NB4 (cell line): ENCODE measurements at regions not wholly inside any gene's neighbourhood (a gene's known extent, or its start where the extent isn't known, plus 50 kb on each side); places are given as distances from the start of the nearest gene placed in this dataset.

Experiments used
- POLR2A ChIP-seq: IDR thresholded peaks from 2 replicates; pipeline ENCODE4 v1.6.1; 2011; ENCODE audit warnings: mild to moderate bottlenecking; ENCODE audit not compliant: insufficient read length; ENCODE audit errors: extremely low read depth
- TF ChIP-seq, protein P1 (sequence below): IDR thresholded peaks from one replicate; pipeline ENCODE4 v1.5.1; 2012; ENCODE audit warnings: low read depth, low read length
- TF ChIP-seq, protein P2 (sequence below): IDR thresholded peaks from 2 replicates; pipeline ENCODE4 v1.6.1; 2011; ENCODE audit warnings: low read depth, low read length

DNA sequence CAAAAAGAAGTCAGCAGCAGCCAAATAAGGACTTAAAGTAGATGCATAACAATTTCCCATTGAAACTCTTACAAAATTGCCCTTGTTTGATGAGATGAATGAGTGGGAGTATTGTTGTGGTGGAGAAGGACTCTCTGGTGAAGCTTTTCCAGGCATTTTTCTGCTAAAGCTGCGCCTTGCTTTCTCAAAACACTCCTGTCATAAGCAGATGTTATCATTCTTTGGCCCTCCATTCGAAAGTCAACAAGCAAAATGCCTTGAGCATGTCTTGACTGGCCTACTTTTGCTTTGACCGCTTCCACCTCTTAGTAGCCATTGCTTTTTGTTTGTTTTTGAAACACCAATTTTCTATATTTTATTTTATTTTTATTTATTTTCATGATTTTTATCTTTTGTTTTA is 340.9 kb upstream of the FGF13 start:
- TF ChIP-seq, protein P1, sequence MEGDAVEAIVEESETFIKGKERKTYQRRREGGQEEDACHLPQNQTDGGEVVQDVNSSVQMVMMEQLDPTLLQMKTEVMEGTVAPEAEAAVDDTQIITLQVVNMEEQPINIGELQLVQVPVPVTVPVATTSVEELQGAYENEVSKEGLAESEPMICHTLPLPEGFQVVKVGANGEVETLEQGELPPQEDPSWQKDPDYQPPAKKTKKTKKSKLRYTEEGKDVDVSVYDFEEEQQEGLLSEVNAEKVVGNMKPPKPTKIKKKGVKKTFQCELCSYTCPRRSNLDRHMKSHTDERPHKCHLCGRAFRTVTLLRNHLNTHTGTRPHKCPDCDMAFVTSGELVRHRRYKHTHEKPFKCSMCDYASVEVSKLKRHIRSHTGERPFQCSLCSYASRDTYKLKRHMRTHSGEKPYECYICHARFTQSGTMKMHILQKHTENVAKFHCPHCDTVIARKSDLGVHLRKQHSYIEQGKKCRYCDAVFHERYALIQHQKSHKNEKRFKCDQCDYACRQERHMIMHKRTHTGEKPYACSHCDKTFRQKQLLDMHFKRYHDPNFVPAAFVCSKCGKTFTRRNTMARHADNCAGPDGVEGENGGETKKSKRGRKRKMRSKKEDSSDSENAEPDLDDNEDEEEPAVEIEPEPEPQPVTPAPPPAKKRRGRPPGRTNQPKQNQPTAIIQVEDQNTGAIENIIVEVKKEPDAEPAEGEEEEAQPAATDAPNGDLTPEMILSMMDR: no peak
- TF ChIP-seq POLR2A: no peak
- TF ChIP-seq, protein P2, sequence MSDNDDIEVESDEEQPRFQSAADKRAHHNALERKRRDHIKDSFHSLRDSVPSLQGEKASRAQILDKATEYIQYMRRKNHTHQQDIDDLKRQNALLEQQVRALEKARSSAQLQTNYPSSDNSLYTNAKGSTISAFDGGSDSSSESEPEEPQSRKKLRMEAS: no peak
